ENCODE measurements at regions not wholly inside any gene's neighbourhood (a gene's known extent, or its start where the extent isn't known, plus 50 kb on each side); places are given as distances from the start of the nearest gene placed in this dataset.

DNA sequence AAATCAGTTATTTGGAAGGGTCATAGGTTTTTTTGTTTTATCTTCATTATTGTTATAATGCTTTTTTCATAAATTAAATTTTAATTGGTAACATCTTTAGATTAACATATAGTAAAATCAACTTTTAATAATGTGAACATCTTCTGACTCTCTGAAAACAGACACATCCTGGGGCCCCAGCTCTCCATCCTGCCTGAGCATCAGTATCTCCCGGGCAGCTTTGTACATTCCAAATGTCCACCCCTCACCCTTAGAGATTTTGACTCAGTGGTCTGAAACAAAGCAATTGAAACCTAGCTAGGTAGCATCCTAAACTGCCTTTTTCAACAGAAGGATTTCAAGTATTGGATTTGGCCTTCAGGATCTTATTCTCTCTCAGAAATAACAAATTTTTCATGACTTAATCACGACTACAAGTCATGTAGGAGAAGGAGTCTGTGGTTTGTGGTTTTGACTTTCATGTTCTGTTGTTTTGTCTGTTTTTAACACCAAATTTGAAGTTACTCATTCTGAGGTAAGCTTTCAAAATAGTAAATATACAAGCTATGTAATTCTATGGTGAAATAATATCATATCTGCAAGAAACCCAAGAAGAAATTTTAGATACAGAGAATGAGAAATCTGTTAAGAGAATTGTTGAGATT is 147.3 kb upstream of the UBE2E2 start:
- no peak for DNase-seq (ENCODE audit: low spot score)
- POLR2A ChIA-PET: no interaction called here

More for the DNA sequence above, 147.3 kb upstream of the UBE2E2 start:
- Mint-ChIP-seq H3K36me3 (peaks cover 4% of the 10 kb centered on the region; the same call in 1 of the 2 replicates), H3K27me3 (ENCODE audit: low read depth) (peaks cover 4% of the 10 kb centered on the region), H3K4me1 (peaks cover 2% of the 10 kb centered on the region; the same call in 1 of the 2 replicates), H3K9me3 (peaks cover 18% of the 10 kb centered on the region), H3K4me3 (no peak overlapping the region), H3K27ac (no peak overlapping the region)
- CTCF ChIA-PET: no interaction called here
- TF ChIP-seq ZNF121 (CRISPR knock-in tag; IDR thresholded peaks at IDR 0.05) (no peak), JUN (CRISPR knock-in tag; IDR thresholded peaks at IDR 0.05) (no peak), PRRX2 (CRISPR knock-in tag; IDR thresholded peaks at IDR 0.05) (no peak), NFYB (CRISPR knock-in tag; conservative IDR thresholded peaks at IDR 0.05; ENCODE audit: low read depth) (no peak), HMGXB4 (CRISPR knock-in tag; IDR thresholded peaks at IDR 0.05) (no peak), TP53 (CRISPR knock-in tag; IDR thresholded peaks at IDR 0.05) (no peak), ZNF317 (CRISPR knock-in tag; IDR thresholded peaks at IDR 0.05; ENCODE audit: borderline replicate concordance, low read depth) (no peak), FOXP1 (CRISPR knock-in tag; IDR thresholded peaks at IDR 0.05; ENCODE audit: borderline replicate concordance) (no peak), GTF2I (CRISPR knock-in tag; conservative IDR thresholded peaks at IDR 0.05) (no peak), MXD4 (CRISPR knock-in tag; IDR thresholded peaks at IDR 0.05; ENCODE audit: borderline replicate concordance) (no peak), ZNF232 (CRISPR knock-in tag; IDR thresholded peaks at IDR 0.05) (no peak), KAT7 (CRISPR knock-in tag; IDR thresholded peaks at IDR 0.05; ENCODE audit: borderline replicate concordance) (no peak), ELF4 (CRISPR knock-in tag; IDR thresholded peaks at IDR 0.05; ENCODE audit: low read depth) (no peak), ZNF281 (CRISPR knock-in tag; IDR thresholded peaks at IDR 0.05) (no peak), CDX4 (CRISPR knock-in tag; IDR thresholded peaks at IDR 0.05; ENCODE audit: borderline replicate concordance) (no peak), E2F4 (CRISPR knock-in tag; IDR thresholded peaks at IDR 0.05; ENCODE audit: borderline replicate concordance, low read depth) (no peak), JAZF1 (CRISPR knock-in tag; IDR thresholded peaks at IDR 0.05) (no peak)
- TF ChIP-seq, protein P1, sequence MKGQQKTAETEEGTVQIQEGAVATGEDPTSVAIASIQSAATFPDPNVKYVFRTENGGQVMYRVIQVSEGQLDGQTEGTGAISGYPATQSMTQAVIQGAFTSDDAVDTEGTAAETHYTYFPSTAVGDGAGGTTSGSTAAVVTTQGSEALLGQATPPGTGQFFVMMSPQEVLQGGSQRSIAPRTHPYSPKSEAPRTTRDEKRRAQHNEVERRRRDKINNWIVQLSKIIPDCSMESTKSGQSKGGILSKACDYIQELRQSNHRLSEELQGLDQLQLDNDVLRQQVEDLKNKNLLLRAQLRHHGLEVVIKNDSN (CRISPR knock-in tag; IDR thresholded peaks at IDR 0.05): no peak
- TF ChIP-seq, protein P2, sequence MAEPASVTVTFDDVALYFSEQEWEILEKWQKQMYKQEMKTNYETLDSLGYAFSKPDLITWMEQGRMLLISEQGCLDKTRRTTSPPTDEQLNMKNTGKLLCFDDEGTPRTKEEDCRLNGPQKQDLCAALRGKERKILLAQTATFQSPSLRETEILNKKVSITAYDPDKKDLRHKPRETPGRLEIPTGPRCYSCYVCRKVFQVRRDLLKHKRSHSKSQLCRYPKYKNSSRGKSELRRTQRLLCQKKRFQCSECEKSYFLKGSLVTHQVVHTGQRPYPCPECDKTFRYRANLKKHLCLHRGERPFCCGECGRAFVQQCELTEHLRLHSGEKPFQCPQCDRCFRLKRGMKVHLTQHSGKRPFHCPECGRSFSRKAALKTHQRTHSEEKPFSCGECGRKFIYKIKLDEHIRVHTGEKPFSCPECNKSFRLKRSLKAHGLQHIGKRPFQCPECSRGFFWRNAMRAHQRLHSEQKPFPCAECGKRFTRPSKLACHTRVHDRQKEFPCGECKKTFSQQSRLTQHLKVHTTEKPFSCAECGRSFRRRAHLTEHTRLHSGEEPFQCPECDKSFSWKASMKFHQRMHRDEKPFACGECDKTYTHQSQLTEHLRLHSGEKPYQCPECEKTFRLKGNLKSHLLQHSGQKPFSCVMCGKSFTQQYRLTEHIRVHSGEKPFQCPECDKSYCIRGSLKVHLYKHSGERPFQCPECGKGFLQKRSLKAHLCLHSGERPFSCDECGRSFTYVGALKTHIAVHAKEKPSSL (CRISPR knock-in tag; conservative IDR thresholded peaks at IDR 0.05): no peak
- TF ChIP-seq, protein P3, sequence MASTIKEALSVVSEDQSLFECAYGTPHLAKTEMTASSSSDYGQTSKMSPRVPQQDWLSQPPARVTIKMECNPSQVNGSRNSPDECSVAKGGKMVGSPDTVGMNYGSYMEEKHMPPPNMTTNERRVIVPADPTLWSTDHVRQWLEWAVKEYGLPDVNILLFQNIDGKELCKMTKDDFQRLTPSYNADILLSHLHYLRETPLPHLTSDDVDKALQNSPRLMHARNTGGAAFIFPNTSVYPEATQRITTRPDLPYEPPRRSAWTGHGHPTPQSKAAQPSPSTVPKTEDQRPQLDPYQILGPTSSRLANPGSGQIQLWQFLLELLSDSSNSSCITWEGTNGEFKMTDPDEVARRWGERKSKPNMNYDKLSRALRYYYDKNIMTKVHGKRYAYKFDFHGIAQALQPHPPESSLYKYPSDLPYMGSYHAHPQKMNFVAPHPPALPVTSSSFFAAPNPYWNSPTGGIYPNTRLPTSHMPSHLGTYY (CRISPR knock-in tag; IDR thresholded peaks at IDR 0.05): no peak
- no peak for ATAC-seq

All from WTC11 (cell line).